K562 (cell line): ENCODE measurements at regions not wholly inside any gene's neighbourhood (a gene's known extent, or its start where the extent isn't known, plus 50 kb on each side); places are given as distances from the start of the nearest gene placed in this dataset.

Source experiments
- ATAC-seq: fragments of 200-7000 bp; cut with Tn5 transposase; 3 replicates; pipeline ENCODE4 v1.9.1; 2020; ENCODE audit warnings: moderate library complexity
- BruUV-seq: library from RNA; stranded (reverse); fragments of 400-500 nt; replicated peaks from 2 replicates; lab custom pipeline; 2021; lab: Mats Ljungman, UMichigan
- CTCF ChIA-PET: fragments of 300-600 bp; formaldehyde crosslinking; extraction: SDS; loops from one replicate; lab custom pipeline; 2021; ENCODE audit warnings: low intra/inter-chr PET ratio; lab: Yijun Ruan, JAX
- POLR2A ChIA-PET: fragments of 300-600, 350-650 bp; sonication (Branson Sonifier 250); formaldehyde crosslinking; extraction: SDS; loops from one replicate; lab custom pipeline; 2021; ENCODE audit warnings: antibody characterized with exemption, inconsistent platforms; lab: Yijun Ruan, JAX
- DNase-seq, 4 experiments: peaks; one replicate each; pipeline versions ENCODE4 v3.0.0 to v3.0.0-alpha.2; 2011 to 2018; ENCODE audit warnings: low spot score in 3 of 4, mixed read lengths in 3 of 4; ENCODE audit errors: extremely low read depth in 1 of 4
- FAIRE-seq: peaks from 2 replicates; lab custom pipeline; 2011; peaks lifted over from hg19 to GRCh38; lab: Jason Lieb, UNC
- H2AFZ ChIP-seq: 2 replicates; pipeline ENCODE4 v1.6.0; 2011; ENCODE audit warnings: low read depth, low read length, control low read depth, inconsistent platforms
- H3K27ac ChIP-seq: fragments of 200-600 bp; 3 replicates; pipeline ENCODE4 v1.8.0; 2011; ENCODE audit warnings: low read depth, mild to moderate bottlenecking, control low read depth, inconsistent platforms, low read length, moderate library complexity, mixed read lengths; ENCODE audit errors: extremely low read depth
- H3K27me3 ChIP-seq, 2 experiments: fragments of 300-600 bp in 1 of 2; 2 replicates in 1 of 2; 3 replicates in 1 of 2; pipeline versions ENCODE4 v1.6.0 to v1.8.0; 2011; ENCODE audit warnings: inconsistent platforms in 2 of 2, low read length in 2 of 2, mild to moderate bottlenecking in 1 of 2, mixed read lengths in 1 of 2, moderate library complexity in 1 of 2; ENCODE audit not compliant: control insufficient read depth in 2 of 2, insufficient read depth in 2 of 2
- H3K36me3 ChIP-seq: fragments of 300-600 bp; 3 replicates; pipeline ENCODE4 v1.8.0; 2011; ENCODE audit warnings: mild to moderate bottlenecking, low read length, inconsistent platforms; ENCODE audit not compliant: control insufficient read depth, insufficient read depth
- H3K4me1 ChIP-seq, 2 experiments: fragments of 200-600 bp in 1 of 2; replicated peaks in 1 of 2; 2 replicates in 1 of 2; 3 replicates in 1 of 2; pipeline versions ENCODE4 v1.5.1 to v1.8.0; 2011; ENCODE audit warnings: inconsistent platforms in 2 of 2, low read length in 2 of 2, mild to moderate bottlenecking in 1 of 2, mixed read lengths in 1 of 2, moderate library complexity in 1 of 2; ENCODE audit not compliant: control insufficient read depth in 2 of 2, insufficient read depth in 2 of 2
- H3K4me2 ChIP-seq: 2 replicates; pipeline ENCODE4 v1.6.1; 2011; ENCODE audit warnings: low read length, control low read depth, inconsistent platforms, mixed read lengths; ENCODE audit not compliant: insufficient read depth
- H3K4me3 ChIP-seq: fragments of 200-600 bp; sonication (generic), shearing (Covaris generic); 2 replicates; pipeline ENCODE4 v1.5.1; 2016; ENCODE audit warnings: control low read depth, inconsistent platforms
- H3K79me2 ChIP-seq: fragments of 200-600 bp; 3 replicates; pipeline ENCODE4 v1.8.0; 2011; ENCODE audit warnings: low read length, inconsistent platforms; ENCODE audit not compliant: control insufficient read depth, insufficient read depth
- H3K9ac ChIP-seq, 2 experiments: 2 replicates each; pipeline versions ENCODE4 v1.6.0 to v1.6.1; 2011; ENCODE audit warnings: low read depth in 2 of 2, low read length in 2 of 2, control low read depth in 1 of 2, inconsistent platforms in 1 of 2, mild to moderate bottlenecking in 1 of 2, mixed read lengths in 1 of 2; ENCODE audit not compliant: insufficient read depth in 1 of 2
- H3K9me1 ChIP-seq: one replicate; pipeline ENCODE4 v1.6.0; 2011; ENCODE audit warnings: inconsistent platforms, mild to moderate bottlenecking, low read length, moderate library complexity; ENCODE audit not compliant: control insufficient read depth, insufficient read depth
- H3K9me3 ChIP-seq: replicated peaks from 2 replicates; pipeline ENCODE4 v1.5.1; 2011; ENCODE audit warnings: low read depth, low read length, inconsistent platforms; ENCODE audit not compliant: control insufficient read depth, insufficient read depth
- H4K20me1 ChIP-seq: replicated peaks from 2 replicates; pipeline ENCODE4 v1.6.1; 2011; ENCODE audit warnings: low read length, inconsistent platforms, mixed read lengths; ENCODE audit not compliant: control insufficient read depth, insufficient read depth
- ATF1 ChIP-seq, 2 experiments: fragments of 450-650 bp in 1 of 2; IDR thresholded peaks; 2 replicates each; pipeline ENCODE4 v1.6.1; 2016; ENCODE audit warnings: missing compliant biosample characterization in 1 of 2, missing genetic modification characterization in 1 of 2
- CBX3 ChIP-seq, 2 experiments: IDR thresholded peaks; 1 replicate in 1 of 2; 2 replicates in 1 of 2; pipeline ENCODE4 v1.6.1; 2012; ENCODE audit warnings: inconsistent platforms in 2 of 2, low read length in 2 of 2, borderline replicate concordance in 1 of 2, control low read depth in 1 of 2
- KLF6 ChIP-seq: fragments of 250-450 bp; sonication (Bioruptor Pico); IDR thresholded peaks from 2 replicates; pipeline ENCODE4 v1.4.0; 2020; ENCODE audit warnings: mild to moderate bottlenecking, moderate library complexity, borderline replicate concordance
- MYBL2 ChIP-seq, 2 experiments: fragments of 450-650 bp in 1 of 2; sonication (generic) in 1 of 2; formaldehyde crosslinking in 1 of 2; IDR thresholded peaks; 2 replicates each; pipeline versions ENCODE4 v1.6.1 to v1.8.1; 2017 to 2022; ENCODE audit warnings: borderline replicate concordance in 1 of 2, inconsistent platforms in 1 of 2, low read depth in 1 of 2, mild to moderate bottlenecking in 1 of 2, missing genetic modification reagents in 1 of 2, moderate library complexity in 1 of 2
- PTRF ChIP-seq: fragments of 450-650 bp; IDR thresholded peaks from 2 replicates; pipeline ENCODE4 v1.6.1; 2016; ENCODE audit warnings: mild to moderate bottlenecking, missing genetic modification characterization, missing compliant biosample characterization
- SRSF9 ChIP-seq: fragments of 200-400 bp; formaldehyde crosslinking; IDR thresholded peaks from 2 replicates; pipeline ENCODE4 v1.6.1; 2017; ENCODE audit warnings: low read depth, low read length, borderline replicate concordance
- ZNF436 ChIP-seq: fragments of 250-450, 450-650 bp; sonication (Bioruptor Pico); formaldehyde crosslinking; IDR thresholded peaks from 2 replicates; pipeline ENCODE4 v1.7.0; 2020; ENCODE audit warnings: mild to moderate bottlenecking
- WGBS: fragments of 100-300 bp; shearing (Covaris generic); methylation state at CpG from one replicate; pipeline ENCODE4 v1.1.6; 2016; ENCODE audit warnings: low coverage, mixed read lengths; ENCODE audit not compliant: insufficient coverage; ENCODE audit errors: missing lambda C conversion rate; 5-methylcytosine and 5-hydroxymethylcytosine counted together
- in situ Hi-C: fragments of 300-500 bp; cut with MboI; formaldehyde crosslinking; loops from 4 replicates; pipeline ENCODE4 v1.15.0; 2018; ENCODE audit warnings: inconsistent platforms, mixed read lengths
- intact Hi-C: fragments of 100-400 bp; cut with micrococcal nuclease; formaldehyde crosslinking; loops from 2 replicates; pipeline ENCODE4 v1.14.2; 2022
- TF ChIP-seq, protein P1 (sequence below), 2 experiments: fragments of 450-650 bp; conservative IDR thresholded peaks; 2 replicates each; pipeline ENCODE4 v1.6.1; 2017; ENCODE audit warnings: mild to moderate bottlenecking in 2 of 2, moderate library complexity in 2 of 2
- TF ChIP-seq, protein P2 (sequence below): sonication (generic); formaldehyde crosslinking; IDR thresholded peaks from 2 replicates; pipeline ENCODE4 v1.8.1; 2023; ENCODE audit warnings: mild to moderate bottlenecking, missing genetic modification reagents
- TF ChIP-seq, protein P3 (sequence below): fragments of 450-650 bp; IDR thresholded peaks from 2 replicates; pipeline ENCODE4 v1.6.1; 2018; ENCODE audit warnings: mild to moderate bottlenecking, low read depth; ENCODE audit not compliant: partially characterized antibody
- TF ChIP-seq, protein P4 (sequence below), 2 experiments: fragments of 450-650 bp in 1 of 2; sonication (generic) in 1 of 2; formaldehyde crosslinking in 1 of 2; IDR thresholded peaks in 1 of 2; conservative IDR thresholded peaks in 1 of 2; 2 replicates each; pipeline versions ENCODE4 v1.6.1 to v1.8.1; 2016 to 2023; ENCODE audit warnings: mild to moderate bottlenecking in 2 of 2, moderate library complexity in 2 of 2, inconsistent platforms in 1 of 2, missing genetic modification reagents in 1 of 2

DNA sequence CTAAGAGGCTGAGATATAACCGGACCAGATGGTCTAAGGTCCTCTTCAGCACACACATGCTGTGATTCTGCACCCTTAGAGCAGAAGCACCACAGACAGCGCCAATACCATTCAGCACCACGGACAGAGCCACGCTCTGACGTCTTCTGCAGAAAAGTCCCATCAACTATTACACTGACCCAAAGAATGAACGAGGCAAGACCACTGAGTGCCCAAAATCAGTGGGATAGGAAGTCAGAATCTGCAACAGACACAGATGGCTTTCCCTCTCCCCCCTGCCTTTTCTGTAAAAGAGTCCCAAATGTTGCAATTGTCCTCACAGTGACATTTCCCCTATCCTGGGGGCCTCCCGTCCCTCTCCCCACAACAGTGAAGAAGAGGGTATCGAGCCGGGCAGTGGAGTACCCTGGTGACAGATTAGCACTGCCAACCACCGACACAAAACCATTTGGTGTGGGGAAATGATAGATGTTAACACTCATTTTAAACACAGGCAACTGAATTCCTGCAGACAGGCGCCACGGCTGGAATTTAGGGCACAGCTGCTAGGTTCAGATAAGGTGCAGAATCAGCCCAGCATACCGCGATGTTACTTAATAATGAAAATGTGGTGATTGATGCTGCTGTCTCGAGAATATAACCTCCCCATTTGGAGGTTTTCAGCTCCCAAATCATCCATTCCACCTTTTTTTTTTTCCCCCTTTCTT, 66.6 kb upstream of the CTNNBL1 start (continued):
- peak; percentile 53; the same call in 1 of the 2 replicates for TF ChIP-seq ATF1 (CRISPR knock-in tag; IDR thresholded peaks at IDR 0.05)
- peak; percentile 92 for TF ChIP-seq ATF1 (tag; IDR thresholded peaks at IDR 0.05)
- no peak for TF ChIP-seq PTRF
- peak; percentile 74; the same call in 1 of the 2 replicates for TF ChIP-seq KLF6 (CRISPR knock-in tag)
- TF ChIP-seq, protein P1, sequence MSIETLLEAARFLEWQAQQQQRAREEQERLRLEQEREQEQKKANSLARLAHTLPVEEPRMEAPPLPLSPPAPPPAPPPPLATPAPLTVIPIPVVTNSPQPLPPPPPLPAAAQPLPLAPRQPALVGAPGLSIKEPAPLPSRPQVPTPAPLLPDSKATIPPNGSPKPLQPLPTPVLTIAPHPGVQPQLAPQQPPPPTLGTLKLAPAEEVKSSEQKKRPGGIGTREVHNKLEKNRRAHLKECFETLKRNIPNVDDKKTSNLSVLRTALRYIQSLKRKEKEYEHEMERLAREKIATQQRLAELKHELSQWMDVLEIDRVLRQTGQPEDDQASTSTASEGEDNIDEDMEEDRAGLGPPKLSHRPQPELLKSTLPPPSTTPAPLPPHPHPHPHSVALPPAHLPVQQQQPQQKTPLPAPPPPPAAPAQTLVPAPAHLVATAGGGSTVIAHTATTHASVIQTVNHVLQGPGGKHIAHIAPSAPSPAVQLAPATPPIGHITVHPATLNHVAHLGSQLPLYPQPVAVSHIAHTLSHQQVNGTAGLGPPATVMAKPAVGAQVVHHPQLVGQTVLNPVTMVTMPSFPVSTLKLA (conservative IDR thresholded peaks at IDR 0.05): peak in 1 of 2 experiments; percentile 60; a peak in 1 of 4 replicates

DNA sequence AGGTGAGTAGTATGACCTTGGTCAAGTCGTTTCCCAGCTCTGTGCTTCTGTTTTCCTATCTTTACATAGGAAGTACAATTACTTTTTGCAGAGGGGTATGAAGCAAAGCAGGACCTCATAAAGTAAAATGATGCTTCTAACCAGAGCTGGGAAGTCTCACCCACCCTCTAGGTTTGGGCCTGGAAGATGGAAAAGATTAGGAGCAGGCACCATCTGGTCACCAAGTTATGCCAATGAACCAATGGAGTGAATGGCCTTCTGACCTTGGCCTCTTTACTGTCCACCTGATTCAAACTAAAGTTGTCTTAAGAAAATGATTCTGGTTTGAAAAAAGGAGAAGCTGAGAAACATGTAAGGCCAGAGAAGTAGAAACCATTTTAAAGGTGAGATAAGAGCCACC, 68.9 kb upstream of the CTNNBL1 start:
- intact Hi-C loops: no loop called here
- peaks cover 0 to 2% of the 10 kb centered on the region in 2 experiments; a peak in 2 of 5 replicates for H3K4me1 ChIP-seq
- FAIRE-seq (no peak), ATAC-seq (no peak), DNase-seq (no peak)
- H3K4me3 ChIP-seq: no peak overlapping the region
- in situ Hi-C loops: no loop called here
- no peak overlapping the region for H3K9ac ChIP-seq
- no peak overlapping the region for H3K27ac ChIP-seq
- CTCF ChIA-PET: no interaction called here
- POLR2A ChIA-PET: no interaction called here
- no peak overlapping the region for H3K4me2 ChIP-seq
- no peaks in the 10 kb centered on the region for H3K79me2 ChIP-seq
- peaks cover 6% of the 10 kb centered on the region; the same call in 1 of the 2 replicates for H4K20me1 ChIP-seq
- H3K27me3 ChIP-seq: 0 out of 5 replicates have a peak, but pooled peaks cover 0 to 6% of the 10 kb centered on the region in 2 experiments
- H3K36me3 ChIP-seq: no peaks in the 10 kb centered on the region
- no peaks in the 10 kb centered on the region for H3K9me1 ChIP-seq
- H3K9me3 ChIP-seq: no peaks in the 10 kb centered on the region
- 0% methylated on average over 1 of the region's 1 CpG for WGBS
- H2AFZ ChIP-seq: no peak overlapping the region
- no TSS peak for BruUV-seq
- TF ChIP-seq, protein P2, sequence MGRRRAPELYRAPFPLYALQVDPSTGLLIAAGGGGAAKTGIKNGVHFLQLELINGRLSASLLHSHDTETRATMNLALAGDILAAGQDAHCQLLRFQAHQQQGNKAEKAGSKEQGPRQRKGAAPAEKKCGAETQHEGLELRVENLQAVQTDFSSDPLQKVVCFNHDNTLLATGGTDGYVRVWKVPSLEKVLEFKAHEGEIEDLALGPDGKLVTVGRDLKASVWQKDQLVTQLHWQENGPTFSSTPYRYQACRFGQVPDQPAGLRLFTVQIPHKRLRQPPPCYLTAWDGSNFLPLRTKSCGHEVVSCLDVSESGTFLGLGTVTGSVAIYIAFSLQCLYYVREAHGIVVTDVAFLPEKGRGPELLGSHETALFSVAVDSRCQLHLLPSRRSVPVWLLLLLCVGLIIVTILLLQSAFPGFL (CRISPR knock-in tag): no peak
- TF ChIP-seq CBX3 (IDR thresholded peaks at IDR 0.05; ENCODE audit: borderline replicate concordance in 1 of 2, low read length in 2 of 2): no peak
- TF ChIP-seq ZNF436 (CRISPR knock-in tag): no peak
- TF ChIP-seq, protein P3, sequence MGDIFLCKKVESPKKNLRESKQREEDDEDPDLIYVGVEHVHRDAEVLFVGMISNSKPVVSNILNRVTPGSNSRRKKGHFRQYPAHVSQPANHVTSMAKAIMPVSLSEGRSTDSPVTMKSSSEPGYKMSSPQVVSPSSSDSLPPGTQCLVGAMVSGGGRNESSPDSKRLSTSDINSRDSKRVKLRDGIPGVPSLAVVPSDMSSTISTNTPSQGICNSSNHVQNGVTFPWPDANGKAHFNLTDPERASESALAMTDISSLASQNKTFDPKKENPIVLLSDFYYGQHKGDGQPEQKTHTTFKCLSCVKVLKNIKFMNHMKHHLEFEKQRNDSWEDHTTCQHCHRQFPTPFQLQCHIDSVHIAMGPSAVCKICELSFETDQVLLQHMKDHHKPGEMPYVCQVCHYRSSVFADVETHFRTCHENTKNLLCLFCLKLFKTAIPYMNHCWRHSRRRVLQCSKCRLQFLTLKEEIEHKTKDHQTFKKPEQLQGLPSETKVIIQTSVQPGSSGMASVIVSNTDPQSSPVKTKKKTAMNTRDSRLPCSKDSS: no peak
- TF ChIP-seq SRSF9: no peak
- TF ChIP-seq MYBL2 (IDR thresholded peaks at IDR 0.05; ENCODE audit: low read depth): no peak
- no peak for TF ChIP-seq MYBL2 (CRISPR knock-in tag; IDR thresholded peaks at IDR 0.05; ENCODE audit: borderline replicate concordance)
- TF ChIP-seq, protein P4, sequence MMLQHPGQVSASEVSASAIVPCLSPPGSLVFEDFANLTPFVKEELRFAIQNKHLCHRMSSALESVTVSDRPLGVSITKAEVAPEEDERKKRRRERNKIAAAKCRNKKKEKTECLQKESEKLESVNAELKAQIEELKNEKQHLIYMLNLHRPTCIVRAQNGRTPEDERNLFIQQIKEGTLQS (IDR thresholded peaks at IDR 0.05): no peak
- TF ChIP-seq, protein P4 (CRISPR knock-in tag; conservative IDR thresholded peaks at IDR 0.05): no peak
